ENCODE measurements at regions not wholly inside any gene's neighbourhood (a gene's known extent, or its start where the extent isn't known, plus 50 kb on each side); places are given as distances from the start of the nearest gene placed in this dataset.

DNA sequence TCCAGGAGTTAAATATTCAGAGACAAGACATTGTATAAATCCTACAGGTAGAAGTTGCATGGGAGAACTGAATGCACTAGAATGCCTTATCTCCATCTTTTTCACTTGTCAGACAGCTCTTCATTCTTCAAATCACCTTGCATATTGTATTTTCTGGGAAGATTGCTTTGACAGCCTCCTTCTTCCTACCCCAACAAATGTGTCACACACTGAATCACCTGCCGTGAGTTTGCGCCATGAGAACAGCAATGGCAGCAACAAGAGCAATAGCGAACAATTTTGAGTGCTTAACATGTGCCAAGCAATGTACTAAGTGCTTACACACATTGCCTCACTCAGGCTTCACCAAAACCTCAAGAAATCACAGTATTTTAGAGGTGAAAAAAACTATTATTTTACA, 161.3 kb upstream of the REG3G start:
- Histone ChIP-seq H3K27ac (ENCODE audit: extremely low read depth, low read depth, low read length) (no peak overlapping the region), H3K4me1 (ENCODE audit: control insufficient read depth, insufficient read depth, low read length) (no peaks in the 10 kb centered on the region), H3K9me3 (ENCODE audit: control insufficient read depth, insufficient read depth, low read depth, low read length) (no peaks in the 10 kb centered on the region), H3K36me3 (ENCODE audit: control insufficient read depth in 2 of 2, insufficient read depth in 1 of 2, low read length in 2 of 2) (no peaks in the 10 kb centered on the region), H3K4me3 (ENCODE audit: low read depth, low read length) (no peak overlapping the region)
- TF ChIP-seq ZNF600 (tag by site-specific recombination; IDR thresholded peaks at IDR 0.05) (no peak), ZNF112 (tag by site-specific recombination; IDR thresholded peaks at IDR 0.05) (no peak), ZNF747 (tag by site-specific recombination; IDR thresholded peaks at IDR 0.05) (no peak), ZNF626 (tag by site-specific recombination; IDR thresholded peaks at IDR 0.05) (no peak), YY1 (tag by site-specific recombination; IDR thresholded peaks at IDR 0.05) (no peak), ZNF785 (tag by site-specific recombination; IDR thresholded peaks at IDR 0.05) (no peak), ZNF792 (tag by site-specific recombination; IDR thresholded peaks at IDR 0.05) (no peak), KLF7 (tag by site-specific recombination; IDR thresholded peaks at IDR 0.05; ENCODE audit: borderline replicate concordance) (no peak), ZNF521 (tag by site-specific recombination; IDR thresholded peaks at IDR 0.05) (no peak), ZNF114 (tag by site-specific recombination; IDR thresholded peaks at IDR 0.05) (no peak)
- TF ChIP-seq, protein P1, sequence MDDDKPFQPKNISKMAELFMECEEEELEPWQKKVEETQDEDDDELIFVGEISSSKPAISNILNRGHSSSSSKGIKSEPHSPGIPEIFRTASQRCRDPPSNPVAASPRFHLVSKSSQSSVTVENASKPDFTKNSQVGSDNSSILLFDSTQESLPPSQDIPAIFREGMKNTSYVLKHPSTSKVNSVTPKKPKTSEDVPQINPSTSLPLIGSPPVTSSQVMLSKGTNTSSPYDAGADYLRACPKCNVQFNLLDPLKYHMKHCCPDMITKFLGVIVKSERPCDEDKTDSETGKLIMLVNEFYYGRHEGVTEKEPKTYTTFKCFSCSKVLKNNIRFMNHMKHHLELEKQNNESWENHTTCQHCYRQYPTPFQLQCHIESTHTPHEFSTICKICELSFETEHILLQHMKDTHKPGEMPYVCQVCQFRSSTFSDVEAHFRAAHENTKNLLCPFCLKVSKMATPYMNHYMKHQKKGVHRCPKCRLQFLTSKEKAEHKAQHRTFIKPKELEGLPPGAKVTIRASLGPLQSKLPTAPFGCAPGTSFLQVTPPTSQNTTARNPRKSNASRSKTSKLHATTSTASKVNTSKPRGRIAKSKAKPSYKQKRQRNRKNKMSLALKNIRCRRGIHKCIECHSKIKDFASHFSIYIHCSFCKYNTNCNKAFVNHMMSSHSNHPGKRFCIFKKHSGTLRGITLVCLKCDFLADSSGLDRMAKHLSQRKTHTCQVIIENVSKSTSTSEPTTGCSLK (tag by site-specific recombination; IDR thresholded peaks at IDR 0.05) = no peak
- ChIA-PET CTCF (no interaction called here), POLR2A (no interaction called here)

DNA sequence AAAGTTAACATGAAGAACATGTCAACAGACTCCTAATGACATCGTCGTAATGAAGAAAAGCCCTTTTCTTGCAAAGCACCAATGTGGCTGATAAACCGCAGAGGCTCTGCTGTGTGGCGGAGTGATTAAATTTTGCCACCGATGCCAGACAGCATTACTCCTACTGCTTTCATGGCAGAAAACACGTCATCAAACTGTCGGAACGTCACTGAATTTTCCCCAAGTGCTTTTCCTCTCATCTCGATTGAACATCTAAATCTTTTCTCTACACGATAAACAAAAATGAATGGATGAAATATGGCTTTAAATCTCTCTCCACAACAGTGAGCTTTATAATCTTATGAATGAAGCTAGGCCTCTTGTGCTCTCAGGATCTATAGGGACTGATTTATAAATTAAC, 159.8 kb upstream of the REG3G start:
- H3K4me1 ChIP-seq (ENCODE audit: control insufficient read depth, insufficient read depth, low read length) = no peaks in the 10 kb centered on the region
- ChIA-PET CTCF (no interaction called here), POLR2A (no interaction called here)
- TF ChIP-seq, protein P2, sequence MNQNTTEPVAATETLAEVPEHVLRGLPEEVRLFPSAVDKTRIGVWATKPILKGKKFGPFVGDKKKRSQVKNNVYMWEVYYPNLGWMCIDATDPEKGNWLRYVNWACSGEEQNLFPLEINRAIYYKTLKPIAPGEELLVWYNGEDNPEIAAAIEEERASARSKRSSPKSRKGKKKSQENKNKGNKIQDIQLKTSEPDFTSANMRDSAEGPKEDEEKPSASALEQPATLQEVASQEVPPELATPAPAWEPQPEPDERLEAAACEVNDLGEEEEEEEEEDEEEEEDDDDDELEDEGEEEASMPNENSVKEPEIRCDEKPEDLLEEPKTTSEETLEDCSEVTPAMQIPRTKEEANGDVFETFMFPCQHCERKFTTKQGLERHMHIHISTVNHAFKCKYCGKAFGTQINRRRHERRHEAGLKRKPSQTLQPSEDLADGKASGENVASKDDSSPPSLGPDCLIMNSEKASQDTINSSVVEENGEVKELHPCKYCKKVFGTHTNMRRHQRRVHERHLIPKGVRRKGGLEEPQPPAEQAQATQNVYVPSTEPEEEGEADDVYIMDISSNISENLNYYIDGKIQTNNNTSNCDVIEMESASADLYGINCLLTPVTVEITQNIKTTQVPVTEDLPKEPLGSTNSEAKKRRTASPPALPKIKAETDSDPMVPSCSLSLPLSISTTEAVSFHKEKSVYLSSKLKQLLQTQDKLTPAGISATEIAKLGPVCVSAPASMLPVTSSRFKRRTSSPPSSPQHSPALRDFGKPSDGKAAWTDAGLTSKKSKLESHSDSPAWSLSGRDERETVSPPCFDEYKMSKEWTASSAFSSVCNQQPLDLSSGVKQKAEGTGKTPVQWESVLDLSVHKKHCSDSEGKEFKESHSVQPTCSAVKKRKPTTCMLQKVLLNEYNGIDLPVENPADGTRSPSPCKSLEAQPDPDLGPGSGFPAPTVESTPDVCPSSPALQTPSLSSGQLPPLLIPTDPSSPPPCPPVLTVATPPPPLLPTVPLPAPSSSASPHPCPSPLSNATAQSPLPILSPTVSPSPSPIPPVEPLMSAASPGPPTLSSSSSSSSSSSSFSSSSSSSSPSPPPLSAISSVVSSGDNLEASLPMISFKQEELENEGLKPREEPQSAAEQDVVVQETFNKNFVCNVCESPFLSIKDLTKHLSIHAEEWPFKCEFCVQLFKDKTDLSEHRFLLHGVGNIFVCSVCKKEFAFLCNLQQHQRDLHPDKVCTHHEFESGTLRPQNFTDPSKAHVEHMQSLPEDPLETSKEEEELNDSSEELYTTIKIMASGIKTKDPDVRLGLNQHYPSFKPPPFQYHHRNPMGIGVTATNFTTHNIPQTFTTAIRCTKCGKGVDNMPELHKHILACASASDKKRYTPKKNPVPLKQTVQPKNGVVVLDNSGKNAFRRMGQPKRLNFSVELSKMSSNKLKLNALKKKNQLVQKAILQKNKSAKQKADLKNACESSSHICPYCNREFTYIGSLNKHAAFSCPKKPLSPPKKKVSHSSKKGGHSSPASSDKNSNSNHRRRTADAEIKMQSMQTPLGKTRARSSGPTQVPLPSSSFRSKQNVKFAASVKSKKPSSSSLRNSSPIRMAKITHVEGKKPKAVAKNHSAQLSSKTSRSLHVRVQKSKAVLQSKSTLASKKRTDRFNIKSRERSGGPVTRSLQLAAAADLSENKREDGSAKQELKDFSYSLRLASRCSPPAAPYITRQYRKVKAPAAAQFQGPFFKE (tag by site-specific recombination; IDR thresholded peaks at IDR 0.05; ENCODE audit: borderline replicate concordance) = no peak
- TF ChIP-seq, protein P3, sequence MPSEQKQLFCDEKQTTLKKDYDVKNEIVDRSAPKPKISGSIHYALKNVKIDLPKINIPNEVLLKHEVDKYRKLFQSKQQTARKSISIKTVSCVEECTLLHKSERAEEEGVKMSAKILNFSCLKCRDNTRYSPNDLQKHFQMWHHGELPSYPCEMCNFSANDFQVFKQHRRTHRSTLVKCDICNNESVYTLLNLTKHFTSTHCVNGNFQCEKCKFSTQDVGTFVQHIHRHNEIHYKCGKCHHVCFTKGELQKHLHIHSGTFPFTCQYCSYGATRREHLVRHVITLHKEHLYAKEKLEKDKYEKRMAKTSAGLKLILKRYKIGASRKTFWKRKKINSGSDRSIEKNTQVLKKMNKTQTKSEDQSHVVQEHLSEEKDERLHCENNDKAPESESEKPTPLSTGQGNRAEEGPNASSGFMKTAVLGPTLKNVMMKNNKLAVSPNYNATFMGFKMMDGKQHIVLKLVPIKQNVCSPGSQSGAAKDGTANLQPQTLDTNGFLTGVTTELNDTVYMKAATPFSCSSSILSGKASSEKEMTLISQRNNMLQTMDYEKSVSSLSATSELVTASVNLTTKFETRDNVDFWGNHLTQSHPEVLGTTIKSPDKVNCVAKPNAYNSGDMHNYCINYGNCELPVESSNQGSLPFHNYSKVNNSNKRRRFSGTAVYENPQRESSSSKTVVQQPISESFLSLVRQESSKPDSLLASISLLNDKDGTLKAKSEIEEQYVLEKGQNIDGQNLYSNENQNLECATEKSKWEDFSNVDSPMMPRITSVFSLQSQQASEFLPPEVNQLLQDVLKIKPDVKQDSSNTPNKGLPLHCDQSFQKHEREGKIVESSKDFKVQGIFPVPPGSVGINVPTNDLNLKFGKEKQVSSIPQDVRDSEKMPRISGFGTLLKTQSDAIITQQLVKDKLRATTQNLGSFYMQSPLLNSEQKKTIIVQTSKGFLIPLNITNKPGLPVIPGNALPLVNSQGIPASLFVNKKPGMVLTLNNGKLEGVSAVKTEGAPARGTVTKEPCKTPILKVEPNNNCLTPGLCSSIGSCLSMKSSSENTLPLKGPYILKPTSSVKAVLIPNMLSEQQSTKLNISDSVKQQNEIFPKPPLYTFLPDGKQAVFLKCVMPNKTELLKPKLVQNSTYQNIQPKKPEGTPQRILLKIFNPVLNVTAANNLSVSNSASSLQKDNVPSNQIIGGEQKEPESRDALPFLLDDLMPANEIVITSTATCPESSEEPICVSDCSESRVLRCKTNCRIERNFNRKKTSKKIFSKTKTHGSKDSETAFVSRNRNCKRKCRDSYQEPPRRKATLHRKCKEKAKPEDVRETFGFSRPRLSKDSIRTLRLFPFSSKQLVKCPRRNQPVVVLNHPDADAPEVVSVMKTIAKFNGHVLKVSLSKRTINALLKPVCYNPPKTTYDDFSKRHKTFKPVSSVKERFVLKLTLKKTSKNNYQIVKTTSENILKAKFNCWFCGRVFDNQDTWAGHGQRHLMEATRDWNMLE (tag by site-specific recombination; conservative IDR thresholded peaks at IDR 0.05; ENCODE audit: low read depth) = no peak
- TF ChIP-seq ZEB2 (tag by site-specific recombination; IDR thresholded peaks at IDR 0.05) = no peak
- TF ChIP-seq ZSCAN30 (tag by site-specific recombination; IDR thresholded peaks at IDR 0.05) = no peak
- TF ChIP-seq TCF7L2 (IDR thresholded peaks at IDR 0.05; ENCODE audit: borderline replicate concordance, low read depth, low read length) = no peak
- no peak for TF ChIP-seq ZXDB (tag by site-specific recombination; IDR thresholded peaks at IDR 0.05)
- no peak for TF ChIP-seq ZNF585B (tag by site-specific recombination; IDR thresholded peaks at IDR 0.05)
- TF ChIP-seq ZNF510 (tag by site-specific recombination; IDR thresholded peaks at IDR 0.05; ENCODE audit: insufficient replicate concordance) = no peak
- no peak for TF ChIP-seq SCRT1 (tag by site-specific recombination; IDR thresholded peaks at IDR 0.05; ENCODE audit: borderline replicate concordance)
- TF ChIP-seq, protein P1 (tag by site-specific recombination; IDR thresholded peaks at IDR 0.05) = no peak

More for the DNA sequence above, 159.8 kb upstream of the REG3G start:
- H3K27ac ChIP-seq (ENCODE audit: extremely low read depth, low read depth, low read length) = no peak overlapping the region
- no peaks in the 10 kb centered on the region for H3K36me3 ChIP-seq (ENCODE audit: control insufficient read depth in 2 of 2, insufficient read depth in 1 of 2, low read length in 2 of 2)
- H3K9me3 ChIP-seq (ENCODE audit: control insufficient read depth, insufficient read depth, low read depth, low read length) = no peaks in the 10 kb centered on the region
- H3K4me3 ChIP-seq (ENCODE audit: low read depth, low read length) = no peak overlapping the region

Data from HEK293 (cell line).